Neuron (in vitro differentiated cells): ENCODE measurements at regions not wholly inside any gene's neighbourhood (a gene's known extent, or its start where the extent isn't known, plus 50 kb on each side); places are given as distances from the start of the nearest gene placed in this dataset.
"Not testable (repeated sequence)": the region's sequence is repeated elsewhere in the genome, so short reads cannot be mapped to it uniquely, and the experiment has no call there.

Experiments used
- H2AFZ ChIP-seq: one replicate; pipeline ENCODE4 v1.6.1; 2013; ENCODE audit warnings: low read depth, mild to moderate bottlenecking, inconsistent platforms, low read length, moderate library complexity
- H3K27me3 ChIP-seq: one replicate; pipeline ENCODE4 v1.6.1; 2013; ENCODE audit warnings: low read length; ENCODE audit not compliant: insufficient read depth
- H3K36me3 ChIP-seq: one replicate; pipeline ENCODE4 v1.6.1; 2013; ENCODE audit warnings: low read length; ENCODE audit not compliant: insufficient read depth
- H3K4me1 ChIP-seq: one replicate; pipeline ENCODE4 v1.6.1; 2013; ENCODE audit warnings: low read length; ENCODE audit not compliant: insufficient read depth
- H3K4me3 ChIP-seq: 2 replicates; pipeline ENCODE4 v1.5.1; 2013; ENCODE audit warnings: mild to moderate bottlenecking, low read length, moderate library complexity
- H3K9me3 ChIP-seq: one replicate; pipeline ENCODE4 v1.6.1; 2013; ENCODE audit warnings: low read length

DNA sequence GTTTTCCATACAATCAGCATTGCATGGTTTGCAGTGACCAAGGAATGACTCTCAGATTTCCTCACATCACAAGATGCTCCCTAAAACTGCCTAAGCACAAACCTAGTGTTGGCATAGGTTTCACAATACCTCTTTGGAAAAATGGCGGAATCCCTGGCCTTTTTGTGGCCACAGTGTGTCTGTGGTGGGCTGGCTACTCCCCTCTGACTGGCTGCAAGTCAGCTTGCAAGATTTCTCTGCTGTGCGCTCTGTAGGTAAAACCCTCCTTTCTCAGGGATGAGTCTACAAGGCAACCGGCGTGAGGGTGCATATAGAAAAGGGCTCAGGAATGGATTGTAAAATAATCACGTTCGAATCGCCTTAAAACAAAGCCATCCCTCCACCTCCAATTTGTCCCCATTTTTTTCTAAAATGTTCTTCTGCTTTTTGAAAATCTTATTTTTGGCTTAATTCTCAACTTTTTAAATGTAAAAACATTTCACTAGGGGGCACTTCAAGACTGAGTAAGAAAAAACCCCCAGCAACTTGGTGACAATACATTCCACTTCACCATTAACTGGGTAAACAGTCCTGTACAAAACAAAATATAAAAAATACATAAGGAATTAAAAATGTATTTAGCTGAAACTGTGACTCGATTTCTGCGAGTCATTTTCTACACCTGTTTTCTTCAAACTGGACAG, 235.6 kb downstream of the STIM2 start:
- peaks cover 6% of the 10 kb centered on the region for H3K4me1 ChIP-seq
- H3K36me3 ChIP-seq, result no peaks in the 10 kb centered on the region
- no peaks in the 10 kb centered on the region for H3K9me3 ChIP-seq
- no peak overlapping the region for H3K4me3 ChIP-seq
- H3K27me3 ChIP-seq, result peaks cover under 1% of the 10 kb centered on the region
- H2AFZ ChIP-seq, result no peak overlapping the region

DNA sequence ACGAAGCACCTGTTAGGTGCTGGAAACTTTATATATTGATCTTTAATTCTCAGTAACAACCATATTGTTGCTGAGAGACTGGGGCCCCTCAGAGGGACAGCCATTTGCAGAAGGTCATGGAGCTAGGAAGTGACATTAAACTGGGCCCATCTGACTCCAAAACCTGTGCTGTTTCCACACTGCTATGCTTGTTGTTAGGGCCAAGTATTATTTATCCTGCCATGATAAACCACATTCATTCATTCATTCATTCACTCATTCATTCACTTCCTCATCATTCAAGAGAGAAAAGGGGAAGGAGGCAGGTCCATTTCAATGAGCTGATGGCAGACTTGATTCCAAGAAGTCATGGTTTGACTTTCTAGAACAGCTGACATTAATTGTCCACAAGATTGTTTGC, 237.4 kb downstream of the STIM2 start:
- no peak overlapping the region for H3K4me3 ChIP-seq
- H2AFZ ChIP-seq, result no peak overlapping the region
- peaks cover 17% of the 10 kb centered on the region for H3K4me1 ChIP-seq
- no peaks in the 10 kb centered on the region for H3K27me3 ChIP-seq
- no peaks in the 10 kb centered on the region for H3K36me3 ChIP-seq
- H3K9me3 ChIP-seq, result no peaks in the 10 kb centered on the region

- Histone ChIP-seq H3K27me3 (no peaks in the 10 kb centered on the region), H2AFZ (no peak overlapping the region), H3K9me3 (peaks cover 3% of the 10 kb centered on the region), H3K36me3 (no peaks in the 10 kb centered on the region), H3K4me1 (peaks cover 17% of the 10 kb centered on the region), H3K4me3 (no peak overlapping the region)
Measured at GRCh38 chr4:27100713-27101112, 240.1 kb downstream of the STIM2 start.

DNA sequence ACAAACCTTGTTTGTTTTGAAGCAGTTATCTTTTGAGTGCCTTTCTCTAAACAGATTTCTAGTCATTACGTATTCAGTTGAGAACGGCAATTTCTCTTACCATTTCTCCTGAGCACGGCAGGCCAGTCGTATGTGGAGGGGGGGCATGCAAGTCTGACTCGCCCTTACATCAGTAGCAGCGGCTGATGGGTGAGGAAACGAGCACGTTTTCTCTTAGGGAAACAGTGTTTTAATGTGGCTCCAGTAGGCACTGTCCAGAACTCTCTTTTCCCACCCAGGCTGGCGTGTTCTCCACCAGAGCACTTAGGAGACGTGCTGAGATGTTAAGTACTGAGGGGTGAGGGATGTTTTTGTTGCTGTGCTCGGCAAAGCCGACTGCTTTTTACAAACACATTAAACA, 240.5 kb downstream of the STIM2 start:
- H3K9me3 ChIP-seq, result peaks cover 3% of the 10 kb centered on the region
- no peaks in the 10 kb centered on the region for H3K36me3 ChIP-seq
- H3K27me3 ChIP-seq, result no peaks in the 10 kb centered on the region
- H3K4me3 ChIP-seq, result no peak overlapping the region
- no peak overlapping the region for H2AFZ ChIP-seq
- peaks cover 17% of the 10 kb centered on the region for H3K4me1 ChIP-seq

- Histone ChIP-seq H2AFZ (no peak overlapping the region), H3K36me3 (no peaks in the 10 kb centered on the region), H3K9me3 (peaks cover 3% of the 10 kb centered on the region), H3K27me3 (no peaks in the 10 kb centered on the region), H3K4me1 (peaks cover 17% of the 10 kb centered on the region), H3K4me3 (no peak overlapping the region)
Measured at GRCh38 chr4:27101561-27101960, 240.9 kb downstream of the STIM2 start.

- Histone ChIP-seq H3K9me3 (no peaks in the 10 kb centered on the region), H3K4me1 (peaks cover 36% of the 10 kb centered on the region), H2AFZ (no peak overlapping the region), H3K4me3 (no peak overlapping the region), H3K36me3 (no peaks in the 10 kb centered on the region), H3K27me3 (no peaks in the 10 kb centered on the region)
Measured at GRCh38 chr4:27111627-27112026, 251.0 kb downstream of the STIM2 start.

DNA sequence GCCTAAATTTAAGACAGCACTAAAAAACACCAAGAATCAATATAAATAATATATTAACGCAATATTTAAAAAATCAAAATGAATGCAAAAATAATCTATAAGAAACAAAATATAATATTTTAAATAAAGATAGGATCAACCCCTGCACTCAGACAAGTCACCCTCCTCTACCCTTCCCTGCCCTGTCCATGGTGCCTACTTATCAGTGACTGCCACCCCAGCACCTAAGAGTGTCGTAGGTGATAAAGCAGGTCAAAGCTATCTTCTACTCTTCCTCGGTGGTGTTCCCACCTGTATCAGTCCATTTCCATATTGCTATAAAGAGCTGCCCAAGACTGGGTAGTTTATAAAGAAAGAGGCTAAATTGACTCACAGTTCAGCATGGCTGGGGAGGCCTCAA, 251.9 kb downstream of the STIM2 start:
- Histone ChIP-seq H3K36me3 (no peaks in the 10 kb centered on the region), H3K27me3 (no peaks in the 10 kb centered on the region), H3K4me1 (peaks cover 36% of the 10 kb centered on the region), H3K4me3 (no peak overlapping the region), H2AFZ (no peak overlapping the region), H3K9me3 (no peaks in the 10 kb centered on the region)

DNA sequence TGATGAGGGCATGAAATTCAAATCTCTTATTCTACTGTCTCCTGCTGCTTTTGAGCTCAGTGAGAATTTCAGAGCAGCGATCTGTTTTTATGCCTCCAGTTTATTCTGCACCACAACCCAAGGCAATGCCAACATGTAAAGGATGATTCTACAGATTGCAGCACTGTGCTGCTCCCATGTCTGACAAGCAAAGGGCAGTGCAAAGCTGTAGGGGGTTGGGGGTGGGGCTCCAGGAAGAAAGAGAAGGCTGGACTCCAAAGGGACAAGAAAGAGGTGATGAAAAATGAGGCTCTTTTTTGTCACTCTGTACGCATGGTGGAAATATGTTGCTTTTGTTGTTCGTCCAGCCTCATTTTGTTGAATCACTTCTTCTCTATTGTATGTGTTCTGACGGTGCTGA, 254.6 kb downstream of the STIM2 start:
- Histone ChIP-seq H3K36me3 (no peaks in the 10 kb centered on the region), H3K4me1 (peaks cover 20% of the 10 kb centered on the region), H2AFZ (no peak overlapping the region), H3K27me3 (no peaks in the 10 kb centered on the region), H3K4me3 (no peak overlapping the region), H3K9me3 (no peaks in the 10 kb centered on the region)

- Histone ChIP-seq H2AFZ (no peak overlapping the region), H3K27me3 (no peaks in the 10 kb centered on the region), H3K4me1 (peaks cover 22% of the 10 kb centered on the region), H3K36me3 (no peaks in the 10 kb centered on the region), H3K4me3 (no peak overlapping the region), H3K9me3 (no peaks in the 10 kb centered on the region)
Measured at GRCh38 chr4:27117453-27117852, 256.8 kb downstream of the STIM2 start.

DNA sequence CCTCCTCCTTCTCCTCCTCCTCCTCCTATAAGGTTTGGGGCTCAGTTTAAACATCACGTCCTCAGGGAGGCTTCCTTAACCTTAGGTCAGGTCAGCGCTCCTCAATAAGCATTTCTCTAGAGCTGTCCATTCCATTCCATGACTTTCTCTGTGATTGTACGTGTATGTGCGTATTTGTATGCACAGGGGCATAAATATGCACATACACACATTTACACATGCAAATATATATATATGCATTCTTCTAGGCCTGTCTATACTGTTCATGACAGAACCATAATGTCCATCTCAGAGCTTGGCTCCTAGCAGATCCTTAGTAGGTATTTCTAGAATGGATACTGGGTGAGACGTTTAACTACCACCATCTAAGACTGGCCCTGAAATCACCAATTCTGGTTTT, 258.6 kb downstream of the STIM2 start:
- Histone ChIP-seq H3K27me3 (no peaks in the 10 kb centered on the region), H3K9me3 (no peaks in the 10 kb centered on the region), H2AFZ (no peak overlapping the region), H3K4me3 (no peak overlapping the region), H3K36me3 (no peaks in the 10 kb centered on the region), H3K4me1 (peaks cover 40% of the 10 kb centered on the region)

DNA sequence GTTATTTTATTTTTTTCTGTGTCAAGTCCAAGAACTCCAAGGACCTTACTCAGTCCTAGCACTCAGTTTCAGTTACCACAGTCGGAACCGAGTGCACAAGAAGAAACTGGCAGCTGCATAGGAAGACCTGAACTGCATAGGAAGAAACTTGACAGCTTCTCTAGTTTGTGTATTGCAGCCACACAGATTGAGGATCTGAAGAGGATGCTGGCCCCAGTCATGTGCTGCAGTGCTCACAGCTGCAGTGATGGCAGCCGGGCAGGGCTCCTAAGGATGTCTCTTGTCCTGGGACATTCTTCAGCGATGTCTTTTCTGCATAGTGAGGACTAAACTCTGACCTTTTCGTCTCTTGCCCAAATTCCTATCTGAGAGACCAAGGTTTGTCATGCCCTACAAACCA, 261.2 kb downstream of the STIM2 start:
- peaks cover 34% of the 10 kb centered on the region for H3K4me1 ChIP-seq
- no peak overlapping the region for H2AFZ ChIP-seq
- no peaks in the 10 kb centered on the region for H3K27me3 ChIP-seq
- no peaks in the 10 kb centered on the region for H3K36me3 ChIP-seq
- no peaks in the 10 kb centered on the region for H3K9me3 ChIP-seq
- H3K4me3 ChIP-seq, result no peak overlapping the region

- Histone ChIP-seq H3K9me3 (no peaks in the 10 kb centered on the region), H2AFZ (no peak overlapping the region), H3K36me3 (no peaks in the 10 kb centered on the region), H3K27me3 (no peaks in the 10 kb centered on the region), H3K4me1 (peaks cover 34% of the 10 kb centered on the region), H3K4me3 (no peak overlapping the region)
Measured at GRCh38 chr4:27123123-27123768, 262.6 kb downstream of the STIM2 start.

DNA sequence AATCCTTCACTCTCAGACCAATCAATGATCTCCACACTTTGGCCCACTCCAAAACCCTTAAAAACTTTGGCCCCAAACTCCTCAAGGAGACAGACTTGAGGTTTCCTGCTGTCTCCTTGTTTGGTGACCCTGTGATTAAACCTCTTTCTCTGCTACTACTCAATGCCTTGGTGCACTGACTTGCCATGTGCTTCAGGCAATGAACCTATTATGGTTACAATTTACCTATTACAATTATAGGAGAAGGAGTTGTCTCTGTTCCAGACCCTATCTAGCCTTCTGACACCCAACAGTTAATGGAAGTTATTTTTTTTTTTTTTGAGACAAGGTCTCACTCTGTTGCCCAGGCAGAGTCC, 263.1 kb downstream of the STIM2 start:
- Histone ChIP-seq H3K27me3 (no peaks in the 10 kb centered on the region), H2AFZ (no peak overlapping the region), H3K9me3 (no peaks in the 10 kb centered on the region), H3K4me1 (peaks cover 34% of the 10 kb centered on the region), H3K36me3 (no peaks in the 10 kb centered on the region), H3K4me3 (no peak overlapping the region)

DNA sequence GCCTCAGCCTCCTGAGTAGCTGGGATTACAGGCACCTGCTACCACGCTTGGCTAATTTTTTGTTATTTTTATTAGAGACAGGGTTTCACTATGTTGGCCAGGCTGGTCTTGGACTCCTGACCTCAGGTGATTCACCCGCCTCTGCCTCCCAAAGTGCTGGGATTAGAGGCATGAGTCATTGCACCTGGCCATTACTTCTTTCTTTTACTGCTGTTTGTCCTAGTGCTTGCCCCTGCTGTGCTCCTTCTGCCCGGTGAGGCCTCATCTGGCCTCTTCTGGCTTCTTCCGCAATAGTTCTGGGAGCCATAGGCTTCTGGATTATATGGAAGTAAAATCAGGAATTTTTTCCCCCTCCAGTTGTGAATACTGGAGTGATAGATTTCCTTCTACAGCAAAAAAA, 266.3 kb downstream of the STIM2 start:
- H3K4me3 ChIP-seq, H3K36me3 ChIP-seq, H2AFZ ChIP-seq, H3K27me3 ChIP-seq, H3K9me3 ChIP-seq: not testable (repeated sequence)
- peaks cover 28% of the 10 kb centered on the region for H3K4me1 ChIP-seq
